Keratinocyte (primary cell): ENCODE measurements at regions not wholly inside any gene's neighbourhood (a gene's known extent, or its start where the extent isn't known, plus 50 kb on each side); places are given as distances from the start of the nearest gene placed in this dataset.

Experiments
- DNase-seq: peaks from one replicate; pipeline ENCODE4 v3.0.0-alpha.2; 2011; ENCODE audit warnings: low read depth, missing footprints, low spot score
- FAIRE-seq: peaks from 2 replicates; lab custom pipeline; 2011; peaks lifted over from hg19 to GRCh38; lab: Jason Lieb, UNC
- H2AFZ ChIP-seq: 2 replicates; pipeline ENCODE4 v1.6.0; 2012; ENCODE audit warnings: low read length, control low read depth, inconsistent platforms; ENCODE audit not compliant: control insufficient read depth
- H3K27ac ChIP-seq: 2 replicates; pipeline ENCODE4 v1.5.1; 2011; ENCODE audit warnings: low read length; ENCODE audit not compliant: control insufficient read depth, insufficient read depth
- H3K27me3 ChIP-seq: 3 replicates; pipeline ENCODE4 v1.6.0; 2011; ENCODE audit warnings: low read length; ENCODE audit not compliant: control insufficient read depth, insufficient read depth; ENCODE audit errors: extremely low read depth
- H3K36me3 ChIP-seq, 2 experiments: 2 replicates in 1 of 2; 3 replicates in 1 of 2; pipeline ENCODE4 v1.5.1; 2011; ENCODE audit warnings: low read length in 2 of 2, mild to moderate bottlenecking in 1 of 2; ENCODE audit not compliant: control insufficient read depth in 2 of 2, insufficient read depth in 2 of 2; ENCODE audit errors: extremely low read depth in 1 of 2
- H3K4me1 ChIP-seq: 3 replicates; pipeline ENCODE4 v1.5.1; 2011; ENCODE audit warnings: low read length; ENCODE audit not compliant: control insufficient read depth, insufficient read depth; ENCODE audit errors: extremely low read depth
- H3K4me2 ChIP-seq: 3 replicates; pipeline ENCODE4 v1.6.0; 2011; ENCODE audit warnings: low read depth, low read length; ENCODE audit not compliant: control insufficient read depth, insufficient read depth; ENCODE audit errors: extremely low read depth
- H3K4me3 ChIP-seq, 3 experiments: fragments of 200-600 bp in 1 of 3; sonication (generic) in 1 of 3; 2 replicates in 2 of 3; 3 replicates in 1 of 3; pipeline ENCODE4 v1.5.1; 2011 to 2016; ENCODE audit warnings: low read length in 3 of 3, mild to moderate bottlenecking in 3 of 3, control low read depth in 2 of 3, inconsistent platforms in 1 of 3, low read depth in 1 of 3, mixed read lengths in 1 of 3, mixed run types in 1 of 3, moderate library complexity in 1 of 3; ENCODE audit not compliant: control insufficient read depth in 2 of 3, insufficient read depth in 2 of 3; ENCODE audit errors: extremely low read depth in 1 of 3
- H3K79me2 ChIP-seq: 2 replicates; pipeline ENCODE4 v1.6.0; 2012; ENCODE audit warnings: low read length; ENCODE audit not compliant: control insufficient read depth, insufficient read depth
- H3K9ac ChIP-seq: 3 replicates; pipeline ENCODE4 v1.6.0; 2011; ENCODE audit warnings: low read length; ENCODE audit not compliant: control insufficient read depth, insufficient read depth; ENCODE audit errors: extremely low read depth
- H3K9me1 ChIP-seq: 3 replicates; pipeline ENCODE4 v1.6.0; 2011; ENCODE audit warnings: low read length; ENCODE audit not compliant: control insufficient read depth, insufficient read depth; ENCODE audit errors: extremely low read depth
- H3K9me3 ChIP-seq: 2 replicates; pipeline ENCODE4 v1.5.1; 2012; ENCODE audit warnings: low read depth, low read length; ENCODE audit not compliant: control insufficient read depth
- H4K20me1 ChIP-seq: 3 replicates; pipeline ENCODE4 v1.6.0; 2011; ENCODE audit warnings: low read length; ENCODE audit not compliant: control insufficient read depth, insufficient read depth; ENCODE audit errors: extremely low read depth
- CTCF ChIP-seq, 3 experiments: IDR thresholded peaks in 1 of 3; conservative IDR thresholded peaks in 1 of 3; optimal IDR thresholded peaks in 1 of 3; 2 replicates in 2 of 3; 3 replicates in 1 of 3; pipeline versions ENCODE3 to v1.5.1; 2011; ENCODE audit warnings: low read length in 3 of 3, mild to moderate bottlenecking in 3 of 3, moderate library complexity in 2 of 3, control low read depth in 1 of 3, inconsistent platforms in 1 of 3; ENCODE audit not compliant: insufficient read depth in 2 of 3; ENCODE audit errors: extremely low read depth in 1 of 3
- EZH2 ChIP-seq: IDR thresholded peaks from one replicate; pipeline ENCODE4 v1.6.1; 2012; ENCODE audit warnings: inconsistent platforms, mild to moderate bottlenecking, low read length, moderate library complexity
- dilution Hi-C: fragments of 300-500 bp; cut with MboI; formaldehyde crosslinking; loops from one replicate; pipeline ENCODE4 v1.7.0; 2020; ENCODE audit warnings: low sequenced_read_pairs; ENCODE audit not compliant: extremely low pct_ligation_motif_present

- Histone ChIP-seq H3K4me1 (no peaks in the 10 kb centered on the region), H3K27ac (no peak overlapping the region), H2AFZ (peak overlapping the region; percentile 45), H3K9me1 (no peaks in the 10 kb centered on the region), H3K27me3 (no peaks in the 10 kb centered on the region), H3K4me2 (no peak overlapping the region), H3K4me3 (no peak overlapping the region), H4K20me1 (no peaks in the 10 kb centered on the region), H3K9ac (no peak overlapping the region), H3K79me2 (no peaks in the 10 kb centered on the region), H3K36me3 (no peaks in the 10 kb centered on the region), H3K9me3 (no peaks in the 10 kb centered on the region)
- TF ChIP-seq CTCF (optimal IDR thresholded peaks at IDR 0.05 in 1 of 3, IDR thresholded peaks at IDR 0.05 in 1 of 3, conservative IDR thresholded peaks at IDR 0.05 in 1 of 3; ENCODE audit: extremely low read depth in 1 of 3, insufficient read depth in 2 of 3, low read length in 3 of 3) (no peak), EZH2 (no peak)
- FAIRE-seq: no peak
- DNase-seq: no peak
- dilution Hi-C loops: no loop called here
These were observed 749.1 kb downstream of the ADGRL2 start for GRCh38 chr1:82549841-82550240.

GRCh38 chr1:82542766-82543165, 742.0 kb downstream of the ADGRL2 start:
- Histone ChIP-seq H3K79me2 (no peaks in the 10 kb centered on the region), H3K27ac (no peak overlapping the region), H3K36me3 (no peaks in the 10 kb centered on the region), H3K27me3 (no peaks in the 10 kb centered on the region), H3K4me2 (no peak overlapping the region), H4K20me1 (no peaks in the 10 kb centered on the region), H3K4me1 (no peaks in the 10 kb centered on the region), H2AFZ (no peak overlapping the region), H3K4me3 (no peak overlapping the region), H3K9ac (no peak overlapping the region), H3K9me1 (no peaks in the 10 kb centered on the region), H3K9me3 (no peaks in the 10 kb centered on the region)
- no peak for FAIRE-seq
- TF ChIP-seq EZH2: no peak
- TF ChIP-seq CTCF (optimal IDR thresholded peaks at IDR 0.05 in 1 of 3, IDR thresholded peaks at IDR 0.05 in 1 of 3, conservative IDR thresholded peaks at IDR 0.05 in 1 of 3; ENCODE audit: extremely low read depth in 1 of 3, insufficient read depth in 2 of 3, low read length in 3 of 3): no peak
- dilution Hi-C loops: no loop called here
- DNase-seq: no peak
